H1 (cell line): ENCODE measurements at regions not wholly inside any gene's neighbourhood (a gene's known extent, or its start where the extent isn't known, plus 50 kb on each side); places are given as distances from the start of the nearest gene placed in this dataset.

Experiments
- CTCF ChIA-PET: fragments of 300-600 bp; sonication (Branson Sonifier 250); formaldehyde crosslinking; loops from one replicate; lab custom pipeline; 2021; ENCODE audit not compliant: partially characterized antibody; lab: Charles Lee
- POLR2A ChIA-PET: fragments of 300-600 bp; sonication (Branson Sonifier 250); formaldehyde crosslinking; loops from one replicate; lab custom pipeline; 2021; ENCODE audit warnings: inconsistent platforms; ENCODE audit not compliant: partially characterized antibody; lab: Charles Lee
- DNase-seq, 2 experiments: peaks; one replicate each; pipeline versions ENCODE4 v3.0.0 to v3.0.0-alpha.2; 2010 to 2022; ENCODE audit warnings: low spot score in 2 of 2, low read depth in 1 of 2, mixed read lengths in 1 of 2
- FAIRE-seq: peaks from 2 replicates; lab custom pipeline; 2011; peaks lifted over from hg19 to GRCh38; lab: Jason Lieb, UNC
- H2AFZ ChIP-seq: 2 replicates; pipeline ENCODE4 v1.8.1; 2012; ENCODE audit warnings: low read length, inconsistent platforms
- H2AK5ac ChIP-seq: 2 replicates; pipeline ENCODE4 v1.6.1; 2013; ENCODE audit warnings: low read depth, low read length
- H2BK120ac ChIP-seq: replicated peaks from 2 replicates; pipeline ENCODE3; 2013; ENCODE audit warnings: low read depth, low read length, inconsistent platforms
- H2BK12ac ChIP-seq: 2 replicates; pipeline ENCODE4 v1.6.1; 2013; ENCODE audit warnings: low read depth, low read length
- H2BK15ac ChIP-seq: 2 replicates; pipeline ENCODE4 v1.6.1; 2013; ENCODE audit warnings: low read length
- H2BK20ac ChIP-seq: 2 replicates; pipeline ENCODE4 v1.6.1; 2013; ENCODE audit warnings: low read length
- H2BK5ac ChIP-seq: 2 replicates; pipeline ENCODE4 v1.6.1; 2013; ENCODE audit warnings: low read depth, low read length
- H3K14ac ChIP-seq: 2 replicates; pipeline ENCODE4 v1.6.1; 2013; ENCODE audit warnings: inconsistent platforms; ENCODE audit not compliant: insufficient read length
- H3K18ac ChIP-seq: 2 replicates; pipeline ENCODE4 v1.6.1; 2013; ENCODE audit warnings: low read length; ENCODE audit errors: extremely low read depth
- H3K23ac ChIP-seq: 2 replicates; pipeline ENCODE4 v1.6.1; 2013; ENCODE audit warnings: inconsistent platforms; ENCODE audit not compliant: insufficient read length
- H3K23me2 ChIP-seq: 2 replicates; pipeline ENCODE4 v1.6.1; 2013; ENCODE audit warnings: low read depth, low read length
- H3K27ac ChIP-seq: 2 replicates; pipeline ENCODE4 v1.6.1; 2011; ENCODE audit warnings: low read depth, low read length, inconsistent platforms
- H3K27me3 ChIP-seq, 4 experiments: replicated peaks in 1 of 4; 1 replicate in 1 of 4; 2 replicates in 3 of 4; pipeline versions ENCODE4 v1.6.1 to v1.8.1; 2011 to 2013; ENCODE audit warnings: low read length in 3 of 4, mild to moderate bottlenecking in 3 of 4, inconsistent platforms in 2 of 4, mixed read lengths in 2 of 4, moderate library complexity in 1 of 4; ENCODE audit not compliant: control insufficient read depth in 3 of 4, insufficient read depth in 3 of 4; ENCODE audit errors: extremely low read depth in 1 of 4
- H3K36me3 ChIP-seq, 4 experiments: 2 replicates each; pipeline versions ENCODE4 v1.6.1 to v1.8.1; 2011 to 2013; ENCODE audit warnings: mild to moderate bottlenecking in 4 of 4, low read length in 3 of 4, moderate library complexity in 2 of 4, control low read depth in 1 of 4, inconsistent platforms in 1 of 4; ENCODE audit not compliant: insufficient read depth in 4 of 4, control insufficient read depth in 2 of 4
- H3K4ac ChIP-seq: replicated peaks from 2 replicates; pipeline ENCODE3; 2013; ENCODE audit warnings: low read length, low read depth, mixed read lengths, inconsistent platforms; ENCODE audit not compliant: insufficient read length
- H3K4me1 ChIP-seq, 4 experiments: replicated peaks in 1 of 4; 1 replicate in 1 of 4; 2 replicates in 3 of 4; pipeline versions ENCODE4 v1.6.1 to v1.8.1; 2011 to 2013; ENCODE audit warnings: low read length in 3 of 4, inconsistent platforms in 2 of 4, mixed read lengths in 1 of 4; ENCODE audit not compliant: insufficient read depth in 4 of 4, control insufficient read depth in 3 of 4
- H3K4me2 ChIP-seq, 2 experiments: 2 replicates each; pipeline versions ENCODE4 v1.6.1 to v1.8.1; 2011 to 2013; ENCODE audit warnings: low read depth in 2 of 2, low read length in 2 of 2, control low read depth in 1 of 2, inconsistent platforms in 1 of 2, mild to moderate bottlenecking in 1 of 2; ENCODE audit not compliant: insufficient read depth in 1 of 2
- H3K4me3 ChIP-seq, 4 experiments: fragments of 200-600, 300-600 bp in 1 of 4; sonication (generic), shearing (Covaris generic), sonication (Bioruptor Twin) in 1 of 4; 2 replicates each; pipeline versions ENCODE4 v1.5.1 to v1.8.1; 2011 to 2016; ENCODE audit warnings: low read length in 4 of 4, low read depth in 3 of 4, control low read depth in 2 of 4, inconsistent platforms in 2 of 4, mild to moderate bottlenecking in 2 of 4, mixed read lengths in 1 of 4, moderate library complexity in 1 of 4; ENCODE audit not compliant: insufficient read depth in 2 of 4; ENCODE audit errors: extremely low read depth in 1 of 4
- H3K56ac ChIP-seq: replicated peaks from 2 replicates; pipeline ENCODE3; 2013; ENCODE audit warnings: low read depth, mild to moderate bottlenecking, mixed read lengths, low read length, inconsistent platforms; ENCODE audit not compliant: insufficient read length
- H3K79me1 ChIP-seq: 2 replicates; pipeline ENCODE4 v1.6.1; 2013; ENCODE audit warnings: low read depth, low read length, control low read depth
- H3K79me2 ChIP-seq, 2 experiments: 2 replicates each; pipeline versions ENCODE4 v1.6.1 to v1.8.1; 2012 to 2013; ENCODE audit warnings: low read length in 2 of 2, mild to moderate bottlenecking in 2 of 2, inconsistent platforms in 1 of 2; ENCODE audit not compliant: insufficient read depth in 2 of 2, control insufficient read depth in 1 of 2
- H3K9ac ChIP-seq, 4 experiments: replicated peaks in 1 of 4; 1 replicate in 1 of 4; 2 replicates in 3 of 4; pipeline versions ENCODE4 v1.6.1 to v1.8.1; 2011 to 2013; ENCODE audit warnings: low read depth in 3 of 4, low read length in 3 of 4, control low read depth in 2 of 4, mild to moderate bottlenecking in 2 of 4, moderate library complexity in 2 of 4, inconsistent platforms in 1 of 4; ENCODE audit errors: extremely low read depth in 1 of 4
- H3K9me3 ChIP-seq, 2 experiments: 2 replicates each; pipeline versions ENCODE4 v1.6.1 to v1.8.1; 2012 to 2013; ENCODE audit warnings: mild to moderate bottlenecking in 2 of 2, moderate library complexity in 2 of 2, control low read depth in 1 of 2, inconsistent platforms in 1 of 2, low read depth in 1 of 2, low read length in 1 of 2, mixed read lengths in 1 of 2; ENCODE audit not compliant: insufficient read depth in 2 of 2
- H4K20me1 ChIP-seq, 2 experiments: replicated peaks in 1 of 2; 2 replicates each; pipeline versions ENCODE3 to v1.8.1; 2011 to 2013; ENCODE audit warnings: inconsistent platforms in 2 of 2, low read length in 2 of 2, mild to moderate bottlenecking in 1 of 2; ENCODE audit not compliant: insufficient read depth in 2 of 2, control insufficient read depth in 1 of 2
- H4K5ac ChIP-seq: 2 replicates; pipeline ENCODE4 v1.6.1; 2013; ENCODE audit warnings: low read length, low read depth, mixed read lengths, inconsistent platforms; ENCODE audit not compliant: insufficient read length
- H4K8ac ChIP-seq: 2 replicates; pipeline ENCODE4 v1.8.0; 2013; ENCODE audit warnings: mild to moderate bottlenecking, moderate library complexity, low read length, inconsistent platforms; ENCODE audit not compliant: insufficient read depth; ENCODE audit errors: extremely low read depth
- H4K91ac ChIP-seq: replicated peaks from 2 replicates; pipeline ENCODE3; 2013; ENCODE audit warnings: low read length, mixed read lengths, inconsistent platforms; ENCODE audit not compliant: insufficient read length
- BACH1 ChIP-seq: IDR thresholded peaks from 2 replicates; pipeline ENCODE4 v1.6.1; 2012; ENCODE audit warnings: low read length, improper control_type of control experiment
- BCL11A ChIP-seq, 2 experiments: IDR thresholded peaks; one replicate each; pipeline ENCODE4 v1.6.1; 2011; ENCODE audit warnings: low read depth in 2 of 2, low read length in 2 of 2, mild to moderate bottlenecking in 2 of 2
- EP300 ChIP-seq, 2 experiments: IDR thresholded peaks; 1 replicate in 1 of 2; 2 replicates in 1 of 2; pipeline ENCODE4 v1.6.1; 2011 to 2012; ENCODE audit warnings: low read depth in 2 of 2, low read length in 2 of 2, mild to moderate bottlenecking in 2 of 2, borderline replicate concordance in 1 of 2, inconsistent platforms in 1 of 2, moderate library complexity in 1 of 2
- KDM1A ChIP-seq: fragments of 200-600, 300-600 bp; sonication (generic); IDR thresholded peaks from 2 replicates; pipeline ENCODE4 v1.7.1; 2016; ENCODE audit warnings: mild to moderate bottlenecking, low read length, borderline replicate concordance
- SRF ChIP-seq: IDR thresholded peaks from 2 replicates; pipeline ENCODE4 v1.6.1; 2011; ENCODE audit warnings: mild to moderate bottlenecking, low read depth, low read length, moderate library complexity
- WGBS, 2 experiments: shearing (Covaris generic) in 1 of 2; methylation state at CpG; one replicate each; pipeline versions ENCODE4 v1.1.6 to v1.1.7; 2013 to 2015; ENCODE audit warnings: low lambda C conversion rate in 2 of 2, mixed read lengths in 2 of 2, inconsistent platforms in 1 of 2, low coverage in 1 of 2, missing lambda C conversion rate in 1 of 2; ENCODE audit not compliant: insufficient replicate concordance in 2 of 2, insufficient coverage in 1 of 2, insufficient read length in 1 of 2; ENCODE audit errors: extremely low coverage in 1 of 2, missing lambda C conversion rate in 1 of 2; 5-methylcytosine and 5-hydroxymethylcytosine counted together

DNA sequence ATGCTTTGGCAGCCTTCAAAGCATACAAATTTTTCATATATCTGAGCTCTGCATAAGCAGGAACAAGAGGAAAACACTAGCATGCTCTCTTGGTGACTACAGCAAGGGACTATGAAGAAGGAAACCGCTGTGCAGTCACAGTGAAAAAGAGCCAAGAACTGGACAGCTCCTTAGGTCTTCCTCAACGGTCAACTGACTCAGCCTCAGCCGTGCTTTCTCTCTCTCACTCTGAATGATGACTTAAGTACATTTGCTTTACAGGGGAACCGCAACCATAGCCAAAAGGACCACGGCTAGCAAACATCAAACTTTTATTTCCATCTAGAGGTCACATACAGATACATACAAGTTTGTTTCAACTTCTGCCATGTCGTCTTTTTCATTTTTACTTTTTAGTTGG is 69.9 kb downstream of the HYCC1 start:
- no peak overlapping the region for H4K8ac ChIP-seq
- no peak overlapping the region for H2BK5ac ChIP-seq
- no peaks in the 10 kb centered on the region for H4K20me1 ChIP-seq
- no peak overlapping the region for H4K5ac ChIP-seq
- ChIA-PET POLR2A (interaction anchor here (2.2 kb wide), 1 partner anchor 8 kb away, joined by 9 read pairs; no protein-coding TSS in a partner anchor), CTCF (interaction anchor here (1.0 kb wide), 1 partner anchor 8 kb away, joined by 3 read pairs; no protein-coding TSS in a partner anchor)
- H2AFZ ChIP-seq, result no peak overlapping the region
- H2BK15ac ChIP-seq, result no peak overlapping the region
- H2BK120ac ChIP-seq, result no peak overlapping the region
- FAIRE-seq, result no peak
- no peak for DNase-seq
- H3K4ac ChIP-seq, result no peak overlapping the region
- H3K23ac ChIP-seq, result no peak overlapping the region
- no peak overlapping the region for H3K4me3 ChIP-seq
- no peak overlapping the region; the same call in 1 of the 2 replicates for H2AK5ac ChIP-seq
- no peak overlapping the region for H3K4me2 ChIP-seq
- peaks cover 0 to 9% (median 0%) of the 10 kb centered on the region in 4 experiments; a peak in 2 of 8 replicates for H3K36me3 ChIP-seq
- peaks cover 0 to 8% (median 2%) of the 10 kb centered on the region in 4 experiments; a peak in 3 of 7 replicates for H3K4me1 ChIP-seq
- H4K91ac ChIP-seq, result no peak overlapping the region
- no peaks in the 10 kb centered on the region for H3K23me2 ChIP-seq
- no peaks in the 10 kb centered on the region for H3K27me3 ChIP-seq
- no peak overlapping the region for H2BK12ac ChIP-seq
- no peak overlapping the region for H3K56ac ChIP-seq
- no peak overlapping the region for H2BK20ac ChIP-seq
- H3K79me1 ChIP-seq, result no peaks in the 10 kb centered on the region; the same call in 1 of the 2 replicates
- TF ChIP-seq EP300 (IDR thresholded peaks at IDR 0.05; ENCODE audit: borderline replicate concordance in 1 of 2, low read depth in 2 of 2, low read length in 2 of 2), result no peak
- no peak for TF ChIP-seq SRF
- TF ChIP-seq BCL11A (IDR thresholded peaks at IDR 0.05; ENCODE audit: low read depth in 2 of 2, low read length in 2 of 2), result no peak
- TF ChIP-seq BACH1, result no peak
- no peak for TF ChIP-seq KDM1A
- no peak overlapping the region for H3K27ac ChIP-seq
- no peak overlapping the region for H3K14ac ChIP-seq
- H3K9me3 ChIP-seq, result no peaks in the 10 kb centered on the region
- no peak overlapping the region for H3K9ac ChIP-seq
- H3K79me2 ChIP-seq, result no peaks in the 10 kb centered on the region
- WGBS, 2 experiments, result 81% methylated on average over 6 of the region's 6 CpGs; no CpG with 5 or more reads in 1 of the 2 experiments
- no peak overlapping the region for H3K18ac ChIP-seq
